ENCODE measurements at regions not wholly inside any gene's neighbourhood (a gene's known extent, or its start where the extent isn't known, plus 50 kb on each side); places are given as distances from the start of the nearest gene placed in this dataset.

DNA sequence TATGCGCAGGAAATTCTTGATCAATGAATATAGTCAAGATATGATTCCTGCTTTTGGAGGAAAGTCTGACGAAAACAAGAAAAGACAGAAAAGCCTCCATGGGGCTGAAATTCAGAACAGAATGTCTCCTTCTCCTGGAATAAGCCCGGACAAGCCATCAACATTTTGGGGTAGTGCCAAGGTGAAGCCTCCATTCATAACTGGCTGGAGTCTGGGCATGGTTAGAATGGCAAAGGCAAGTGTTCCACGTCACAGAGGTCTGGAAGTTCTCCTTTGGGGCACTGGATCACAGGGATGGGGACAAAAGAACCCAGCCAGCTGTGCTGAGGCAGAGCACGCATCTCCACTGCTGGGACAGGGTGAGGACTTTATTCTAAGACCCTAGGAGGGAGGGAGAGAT, 505.7 kb downstream of the CMPK2 start:
- DNase-seq: no peak

DNA sequence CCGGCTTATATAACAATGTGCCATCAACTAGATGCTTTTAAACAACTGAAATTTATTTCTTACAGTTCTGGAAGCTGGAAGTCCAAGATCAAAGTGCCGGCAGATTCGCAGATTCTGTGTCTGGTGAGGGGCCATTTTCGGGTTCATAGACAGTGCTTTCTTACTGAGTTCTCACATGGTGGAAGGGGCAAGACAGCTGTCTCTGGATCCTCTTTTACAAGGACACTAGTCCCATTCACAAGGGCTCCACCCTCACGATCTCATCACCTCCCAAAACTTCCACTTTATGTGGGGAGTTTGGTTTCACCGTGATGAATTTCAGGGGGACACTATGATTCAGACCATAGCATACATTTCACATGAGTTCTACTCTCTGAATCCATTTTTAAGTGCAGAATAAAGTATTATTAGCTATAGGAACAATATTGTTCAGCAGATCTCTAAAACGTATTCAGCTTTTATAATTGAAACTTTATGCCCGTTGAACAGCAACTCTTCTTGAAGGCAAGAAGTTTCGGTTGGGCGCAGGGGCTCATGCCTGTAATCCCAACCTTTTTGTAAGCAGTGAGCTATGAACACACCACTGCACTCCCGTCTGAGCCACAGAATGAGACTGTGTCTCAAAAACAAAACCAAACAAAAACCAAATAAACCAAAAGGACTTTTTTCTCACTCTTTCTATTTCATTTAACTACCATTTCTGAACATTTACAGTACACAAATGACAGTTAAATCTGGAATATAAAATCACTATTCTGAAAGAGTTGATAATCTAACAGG, 502.8 kb downstream of the CMPK2 start:
- no peak for DNase-seq

DNA sequence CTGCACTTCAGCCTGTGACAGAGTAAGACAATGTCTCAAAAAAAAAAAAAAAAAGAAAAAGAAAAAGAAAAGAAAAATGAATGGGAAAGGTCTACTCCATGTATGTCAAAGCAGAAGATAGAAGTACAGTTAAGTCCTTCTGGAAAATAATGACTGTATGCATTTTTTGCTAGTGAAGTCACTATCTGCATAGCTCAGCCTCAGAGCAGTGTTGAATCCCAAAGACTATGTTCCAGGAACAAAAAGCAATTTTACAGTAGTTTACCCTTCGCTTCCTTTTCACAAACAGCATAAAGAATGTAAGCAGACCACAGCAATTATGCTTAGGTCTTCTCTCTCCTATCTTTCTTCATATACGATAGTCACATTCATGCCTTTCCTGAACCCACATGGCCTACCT, 497.4 kb downstream of the CMPK2 start:
- DNase-seq: no peak

DNA sequence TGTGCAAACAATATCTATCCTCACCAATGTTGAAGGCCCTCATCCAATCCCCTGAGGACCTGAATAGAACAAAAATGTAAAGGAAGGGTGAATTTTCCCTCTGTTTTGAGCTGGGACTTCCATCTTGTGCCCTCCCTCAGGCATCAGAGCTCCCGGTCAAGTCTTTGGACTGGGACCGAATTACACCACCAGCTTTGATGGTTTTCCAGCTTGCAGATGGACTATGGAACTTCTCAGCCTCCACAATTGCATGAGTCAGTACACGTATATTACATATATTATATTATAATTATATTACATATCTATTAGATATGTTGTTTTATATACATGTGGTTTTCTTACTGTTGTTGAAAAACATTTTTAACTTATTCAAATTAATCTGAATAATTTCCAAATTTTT, 496.4 kb downstream of the CMPK2 start:
- no peak for DNase-seq

DNA sequence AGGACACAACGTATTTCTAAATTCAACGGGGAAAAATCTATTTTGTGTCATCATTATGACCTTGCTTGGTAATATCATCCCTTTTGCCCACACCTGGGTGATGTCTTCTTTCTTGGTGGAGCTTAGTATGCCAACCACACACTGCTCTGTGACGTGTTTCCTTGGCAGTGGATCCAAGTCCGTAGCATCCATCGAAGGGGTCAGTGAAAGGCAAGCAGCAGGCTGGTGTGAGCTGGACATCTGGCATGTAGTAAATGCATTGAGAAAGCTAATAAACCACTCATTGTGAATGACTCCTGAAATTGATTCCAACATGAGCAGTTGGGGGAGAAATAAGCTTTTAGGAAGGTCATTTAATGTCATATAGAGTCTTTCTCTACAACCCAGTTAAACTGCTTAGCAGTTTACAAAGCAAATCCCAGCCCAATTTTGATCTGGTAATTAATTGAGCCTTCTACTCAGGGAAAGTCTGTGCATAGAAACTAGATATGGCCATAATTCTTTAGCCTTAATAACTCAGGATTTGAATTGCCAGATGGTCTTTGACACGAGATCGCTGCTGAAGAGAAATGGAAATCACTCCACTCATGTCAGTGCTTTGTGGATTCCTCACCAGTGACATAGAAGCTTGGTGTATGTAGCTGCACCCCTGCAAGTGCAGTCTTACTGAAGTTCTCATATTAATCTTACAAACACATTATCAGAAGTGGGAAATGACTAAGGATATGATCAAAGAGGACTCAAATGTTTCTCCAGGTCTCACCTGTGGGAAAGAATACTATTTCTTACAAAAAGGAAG, 494.8 kb downstream of the CMPK2 start:
- DNase-seq: no peak

DNA sequence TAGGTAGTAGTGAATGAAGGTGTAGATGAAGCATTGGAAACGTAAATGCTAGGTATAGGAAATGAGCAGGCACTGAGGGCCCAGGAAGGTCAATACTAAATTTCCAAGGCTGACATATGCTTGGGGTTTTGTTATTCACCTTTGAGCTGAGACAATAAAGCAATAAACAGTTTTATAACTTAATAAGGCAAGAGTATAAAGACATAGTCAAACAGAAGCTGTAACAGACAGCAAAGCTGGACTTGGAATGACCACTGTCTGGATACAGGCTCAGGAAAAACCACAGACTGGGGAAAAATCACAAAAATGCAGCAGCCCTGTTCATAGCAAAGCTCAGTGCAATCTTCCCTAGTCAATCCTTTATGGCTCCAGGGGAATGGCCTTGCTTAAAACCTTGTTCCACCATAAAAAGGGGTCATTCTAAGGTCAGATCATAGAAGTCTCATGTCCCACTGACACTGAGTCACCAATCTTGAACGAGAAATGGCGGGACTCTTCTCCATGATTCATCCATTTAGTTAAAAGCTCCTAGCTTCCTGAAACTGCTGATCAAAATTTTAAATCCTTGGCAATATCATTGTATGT, 493.3 kb downstream of the CMPK2 start:
- no peak for DNase-seq

DNA sequence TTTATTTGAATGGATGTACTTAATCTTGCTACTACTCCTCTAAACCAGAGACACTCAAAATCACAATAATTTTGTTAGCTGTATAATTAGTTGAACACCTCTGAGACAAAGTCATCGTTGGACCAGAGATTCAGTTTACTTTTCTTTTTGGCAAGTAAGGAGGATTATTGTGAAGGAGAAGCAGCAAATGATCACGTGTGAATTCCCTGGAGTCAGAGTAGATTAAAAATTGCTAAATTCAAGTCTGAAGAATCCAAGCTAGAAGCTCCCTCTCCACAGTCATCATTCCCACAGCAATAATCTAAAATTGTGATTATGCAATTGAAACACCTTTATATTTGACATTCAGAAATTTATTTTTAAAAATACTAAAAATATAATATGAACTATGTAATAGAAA, 484.4 kb downstream of the CMPK2 start:
- no peak for DNase-seq

DNA sequence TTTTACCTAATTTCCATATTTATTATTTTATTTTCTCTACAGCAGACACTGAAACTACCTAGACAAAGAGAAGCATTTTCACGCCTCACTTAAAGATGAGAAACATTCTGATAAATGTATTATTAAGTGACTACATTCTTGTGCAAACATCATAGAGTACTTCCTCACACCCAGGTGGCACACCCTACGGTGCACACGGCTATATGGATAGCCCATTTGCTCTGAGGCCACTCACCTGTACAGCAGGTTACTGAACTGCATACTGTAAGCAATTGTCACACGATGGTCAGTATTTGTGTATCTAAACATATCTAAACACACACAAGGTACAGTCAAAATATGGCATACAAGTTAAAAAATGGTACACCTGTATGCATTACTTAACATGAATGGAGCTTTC, 481.4 kb downstream of the CMPK2 start:
- DNase-seq: no peak

DNA sequence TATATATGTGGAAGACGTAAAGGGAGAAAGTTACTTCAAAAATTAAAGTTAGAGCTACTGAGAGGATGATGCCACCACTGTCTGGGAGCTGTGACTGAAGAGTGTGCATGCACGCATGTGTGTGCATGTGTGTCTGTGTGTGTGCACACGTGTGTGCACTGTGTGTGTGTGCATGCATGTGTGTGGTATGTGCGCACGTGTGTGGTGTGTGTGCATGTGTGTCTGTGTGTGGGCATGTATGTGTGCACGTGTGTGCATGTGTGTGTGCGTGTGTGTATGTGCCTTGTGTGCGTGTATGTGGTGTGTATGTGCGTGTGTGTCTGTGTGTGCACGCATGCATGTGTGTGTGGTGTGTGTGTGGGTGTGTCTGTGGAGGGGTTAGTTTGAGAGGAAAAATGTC, 473.4 kb downstream of the CMPK2 start:
- DNase-seq: no peak

DNA sequence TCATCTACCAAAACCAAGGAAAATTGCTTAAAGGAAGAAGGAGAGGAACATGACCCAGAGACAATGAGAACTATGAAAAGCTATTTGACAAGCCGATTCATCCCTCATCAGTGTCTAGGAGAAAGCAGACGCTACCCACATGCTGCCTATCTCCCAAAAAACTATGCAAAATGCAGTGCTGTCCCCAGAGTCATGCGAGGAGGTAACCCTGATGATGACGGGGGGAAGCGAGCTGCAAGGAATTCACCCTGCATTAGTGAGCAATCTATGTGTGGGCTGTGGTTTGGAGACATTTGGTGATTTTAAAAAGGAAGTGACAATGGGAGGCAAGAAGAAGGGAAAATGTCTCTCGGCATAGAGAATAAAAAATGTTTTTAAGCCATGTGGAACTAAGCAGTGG, 472.7 kb downstream of the CMPK2 start:
- DNase-seq: no peak

DNA sequence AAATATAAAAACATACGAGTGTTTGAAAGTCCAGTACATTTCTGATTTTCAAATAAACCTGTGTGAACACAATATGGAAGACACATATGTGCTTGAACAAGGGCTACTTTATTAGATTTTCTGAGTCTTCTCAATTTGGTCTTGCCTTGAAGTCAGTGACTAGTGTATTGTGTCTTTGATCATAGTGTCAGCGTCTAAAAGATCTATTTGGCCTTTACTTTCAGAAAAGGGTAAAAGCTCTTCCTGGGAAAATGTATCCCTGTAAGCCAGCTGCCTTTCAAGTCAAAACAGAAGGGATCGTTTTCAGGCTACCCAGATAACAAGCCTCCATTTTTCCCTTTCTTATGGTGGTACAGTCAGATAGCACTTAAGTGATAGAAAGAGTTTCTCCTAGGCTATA, 471.9 kb downstream of the CMPK2 start:
- DNase-seq: no peak

DNA sequence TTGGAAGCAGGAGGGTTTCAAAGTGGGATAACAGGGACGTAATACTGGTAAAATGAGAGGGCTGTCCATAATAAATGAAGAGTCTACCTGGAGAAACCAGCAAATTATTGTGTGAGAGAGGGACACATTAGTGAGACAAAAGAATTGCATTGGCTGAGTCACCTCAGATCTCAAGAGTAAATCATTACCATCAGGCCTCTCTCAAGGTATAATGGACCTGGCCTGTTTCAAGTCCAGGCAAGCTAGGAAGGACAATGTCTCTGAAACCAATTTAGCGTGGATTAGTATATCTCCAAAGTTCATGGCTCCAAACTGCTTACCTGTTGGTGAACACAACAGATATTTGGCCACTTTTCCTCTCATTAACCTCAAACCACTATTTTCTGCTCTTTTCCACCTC, 471.4 kb downstream of the CMPK2 start:
- no peak for DNase-seq

DNA sequence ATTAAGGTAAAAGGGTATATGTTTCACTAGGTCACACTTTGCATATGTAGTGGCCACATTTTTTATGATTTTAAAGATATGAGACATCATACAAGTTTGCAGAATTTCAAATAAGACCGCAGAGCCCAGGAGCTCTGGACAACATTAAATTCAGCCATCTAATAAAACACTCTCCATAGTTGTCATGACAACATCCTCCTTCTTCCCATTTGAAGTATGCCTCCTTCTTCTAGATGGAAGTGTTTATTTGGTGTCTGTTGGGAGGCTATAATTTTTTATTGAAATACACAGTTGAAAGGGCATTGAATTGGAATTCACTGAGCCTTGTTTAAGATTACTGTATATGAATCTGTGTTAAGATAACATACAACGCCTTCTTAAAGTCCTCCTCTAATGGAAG, 467.3 kb downstream of the CMPK2 start:
- DNase-seq: no peak

DNA sequence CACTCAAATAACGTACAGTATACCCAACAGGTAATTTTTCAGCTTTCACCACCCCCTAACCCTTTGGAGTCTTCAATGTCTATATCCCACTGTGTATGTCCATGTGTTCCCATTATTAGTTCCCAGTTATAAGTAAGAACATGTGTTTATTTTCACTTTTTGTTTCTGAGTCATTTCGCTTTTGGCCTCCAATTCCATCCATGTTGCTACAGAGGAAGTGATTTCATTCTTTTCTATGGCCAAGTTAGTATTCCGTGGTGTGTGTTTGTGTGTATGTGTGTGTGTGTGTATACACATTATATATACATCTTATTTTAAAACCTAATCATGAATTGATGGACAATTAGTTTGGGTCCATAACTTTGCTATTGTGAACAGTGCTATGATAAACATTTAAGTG, 464.4 kb downstream of the CMPK2 start:
- no peak for DNase-seq

DNA sequence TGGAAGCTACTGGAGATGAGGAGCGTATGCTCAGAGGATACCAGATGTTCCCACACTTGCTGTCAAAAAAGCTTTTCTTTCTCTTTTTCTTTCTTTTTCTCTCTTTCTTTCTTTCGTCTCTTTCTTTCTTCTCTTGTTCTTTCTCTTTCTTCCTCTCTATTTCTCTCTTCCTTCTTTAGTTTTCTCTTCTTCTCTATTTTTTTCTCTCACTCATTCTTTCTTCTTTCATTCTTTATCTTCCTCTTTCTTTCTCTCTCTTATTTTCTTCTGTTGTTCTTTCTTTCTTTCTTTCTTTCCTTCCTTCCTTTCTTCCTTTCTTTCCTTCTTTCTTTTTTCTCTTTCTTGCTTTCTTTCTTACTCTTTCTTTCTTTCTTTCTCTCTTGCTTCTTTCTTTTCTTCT, 457.6 kb downstream of the CMPK2 start:
- DNase-seq: no peak

DNA sequence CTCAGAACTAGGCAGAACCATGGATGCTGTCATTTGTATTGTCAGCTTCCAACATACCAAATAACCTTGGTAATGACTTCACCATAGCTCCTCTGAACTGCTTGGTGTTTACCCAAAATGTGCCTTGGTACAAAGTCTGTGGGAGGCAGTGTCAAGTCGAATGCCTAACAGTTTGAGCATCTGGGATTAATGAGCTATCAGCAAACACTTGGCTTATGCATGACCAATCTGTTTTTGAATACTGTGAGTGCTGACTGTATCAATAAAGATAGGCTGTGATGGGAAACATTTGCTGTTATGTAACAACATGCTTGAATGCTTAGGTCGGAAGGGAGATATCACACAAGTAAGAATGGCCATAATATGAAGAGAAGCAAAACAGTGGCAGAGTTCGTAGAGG, 455.4 kb downstream of the CMPK2 start:
- DNase-seq: no peak

DNA sequence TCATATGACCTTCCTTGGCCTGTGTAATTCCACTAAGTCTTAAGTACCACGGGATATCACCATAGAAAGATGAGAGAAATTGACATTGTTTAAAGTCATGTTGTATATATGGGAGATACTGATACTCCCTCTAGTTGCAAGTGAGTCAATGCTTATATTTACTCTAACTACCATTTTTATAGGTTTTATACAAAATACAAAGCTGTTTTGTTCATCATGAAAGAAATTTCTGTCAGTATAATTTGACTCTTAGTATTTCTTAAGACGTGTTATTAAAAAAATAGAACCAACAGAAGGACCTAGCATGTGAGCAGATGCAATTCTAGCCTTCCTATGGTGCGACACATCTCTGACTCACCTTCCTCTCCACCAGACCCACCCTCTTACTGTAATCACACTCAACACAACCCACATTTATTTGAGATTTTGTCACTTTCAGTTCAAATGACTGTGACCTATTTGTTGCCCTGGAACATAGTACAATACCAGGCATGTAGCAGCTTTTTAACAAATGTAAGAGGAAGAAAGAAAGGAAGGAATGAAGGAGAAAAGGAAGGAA, 453.1 kb downstream of the CMPK2 start:
- no peak for DNase-seq

DNA sequence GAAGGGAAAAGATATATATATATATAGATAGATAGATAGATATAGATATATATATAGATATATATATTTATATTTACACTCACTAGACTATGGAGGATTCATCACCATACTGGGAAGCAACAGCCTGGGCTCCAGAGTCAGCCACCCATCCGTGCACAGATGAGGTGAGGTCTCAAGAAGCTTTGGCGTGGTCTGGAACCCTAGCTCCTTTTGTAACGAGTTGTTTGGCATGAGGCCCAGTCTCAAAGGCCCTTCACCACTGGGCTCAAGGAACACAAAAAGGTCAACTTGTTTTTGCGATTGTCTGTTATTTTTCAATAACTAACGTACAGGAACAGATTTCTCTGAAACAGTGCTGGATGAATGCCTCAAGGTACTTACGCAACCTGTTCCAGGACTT, 448.7 kb downstream of the CMPK2 start:
- no peak for DNase-seq

DNA sequence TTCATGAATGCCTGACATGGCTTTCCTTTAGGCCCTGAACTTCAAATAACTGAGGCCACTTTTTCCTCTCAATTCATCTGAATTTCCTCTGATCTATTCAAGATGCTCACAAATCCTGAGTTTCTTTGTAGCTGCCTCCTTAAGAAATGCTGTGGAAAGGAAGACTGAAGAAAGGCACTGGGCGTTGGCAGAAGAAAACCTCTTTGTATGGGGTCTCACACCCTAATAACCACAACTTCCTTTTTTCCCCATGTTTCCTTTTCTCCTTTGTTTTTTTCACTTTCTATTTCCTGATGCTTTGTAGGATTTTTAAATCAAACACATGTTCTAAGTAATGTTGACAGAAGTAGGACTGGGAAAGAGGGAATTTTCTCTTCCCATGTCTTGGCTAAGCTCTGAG, 447.4 kb downstream of the CMPK2 start:
- no peak for DNase-seq

DNA sequence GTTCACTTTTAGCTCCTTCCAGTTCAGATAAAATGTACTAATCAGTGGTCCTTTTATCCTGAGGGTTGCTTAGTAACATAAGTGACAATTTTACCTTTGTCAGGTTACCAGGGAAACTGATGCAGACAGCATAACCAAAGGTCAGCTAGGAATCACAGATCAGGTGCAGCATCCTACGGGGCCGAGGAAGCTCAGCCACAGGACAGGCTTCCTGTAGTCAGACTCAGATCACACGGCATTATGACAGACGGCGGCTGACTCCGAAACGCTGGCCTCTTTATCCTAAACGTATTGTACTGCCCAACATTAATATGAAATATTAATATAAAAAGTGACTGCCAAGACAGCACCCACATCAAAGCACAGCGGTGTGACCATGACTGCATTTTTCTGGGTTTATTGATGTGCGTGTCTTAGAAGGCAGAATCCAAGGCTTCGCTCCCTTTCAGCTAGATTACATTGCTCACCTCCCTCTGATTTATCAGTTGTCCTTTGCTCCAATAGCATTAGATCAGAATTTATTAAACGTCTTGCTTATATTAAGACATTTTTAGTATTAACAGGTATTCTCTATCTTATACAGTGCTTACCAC, 444.5 kb downstream of the CMPK2 start:
- no peak for DNase-seq

DNA sequence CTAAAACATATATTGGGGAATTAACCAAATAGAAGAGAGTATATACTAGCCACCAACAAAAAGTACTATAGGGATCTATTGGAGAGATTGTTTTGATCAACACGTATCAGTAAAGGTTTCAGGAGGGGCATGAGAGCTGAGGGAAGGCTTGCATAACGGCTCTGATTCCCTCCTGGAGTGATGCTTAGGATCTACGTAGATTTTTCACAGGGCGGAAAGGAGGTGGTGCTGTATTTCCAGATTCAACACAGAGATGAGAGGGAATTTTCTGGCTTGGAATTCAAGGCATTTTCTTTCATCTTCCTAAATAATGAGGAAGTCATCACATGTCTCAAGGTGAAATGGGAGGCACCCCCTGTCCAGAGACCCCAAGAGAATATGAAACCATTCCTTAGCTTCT, 443.8 kb downstream of the CMPK2 start:
- no peak for DNase-seq

DNA sequence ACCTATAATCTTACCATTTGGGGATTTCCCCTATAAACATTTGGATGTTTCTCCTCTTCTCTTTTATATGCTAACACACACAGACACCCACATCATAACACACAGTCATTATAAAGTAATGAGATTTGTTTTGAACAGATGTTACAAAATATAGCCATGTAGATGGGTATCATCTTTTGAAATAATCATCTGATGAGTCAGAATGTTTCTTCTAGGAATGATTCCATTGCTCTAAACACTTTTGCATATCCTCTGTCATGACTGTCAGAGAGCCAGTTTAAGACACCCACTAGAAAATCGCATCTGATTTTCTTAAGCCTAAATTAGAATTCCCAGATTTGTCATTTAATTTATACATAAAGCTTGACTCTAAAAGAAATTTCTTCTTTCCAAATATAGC, 442.6 kb downstream of the CMPK2 start:
- DNase-seq: no peak

DNA sequence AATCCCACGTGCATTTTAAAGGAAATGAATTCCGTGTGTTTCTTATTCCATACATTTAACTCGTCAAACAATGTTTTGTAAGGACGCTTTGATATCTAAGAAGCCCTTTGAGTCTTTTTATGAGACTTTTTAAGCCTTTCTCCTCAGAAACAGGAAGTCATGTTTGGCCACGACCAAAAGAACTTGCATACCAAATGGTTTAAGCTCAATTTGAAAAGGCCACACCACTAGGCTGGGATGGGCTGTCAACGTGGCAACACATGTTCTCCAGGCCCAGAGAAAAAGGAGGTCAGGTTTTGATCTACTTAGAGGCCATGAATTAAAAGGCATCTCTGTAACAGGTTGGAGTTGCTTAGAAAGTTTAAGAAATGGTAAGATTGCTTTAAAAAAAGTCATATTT, 441.8 kb downstream of the CMPK2 start:
- DNase-seq: no peak

DNA sequence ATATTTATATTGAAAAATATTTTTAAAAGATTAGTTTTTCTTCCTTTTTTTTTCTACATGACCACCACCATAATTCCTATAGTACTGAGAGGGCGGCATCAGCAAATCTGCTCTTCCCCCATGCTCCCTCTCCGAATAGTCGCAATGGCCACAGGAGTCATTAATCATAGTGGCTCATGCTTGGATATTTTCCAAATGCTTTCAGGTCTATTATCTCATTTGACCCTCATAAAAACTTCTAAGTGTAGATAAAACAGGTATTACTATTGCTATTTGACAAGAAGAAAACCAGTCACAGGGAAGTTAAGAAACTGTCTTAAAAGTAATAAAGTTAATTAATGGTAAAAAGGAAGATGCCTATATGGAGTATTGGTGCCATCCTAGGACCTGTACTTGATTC, 440.7 kb downstream of the CMPK2 start:
- no peak for DNase-seq
